GM23338 (cell line): ENCODE measurements at regions not wholly inside any gene's neighbourhood (a gene's known extent, or its start where the extent isn't known, plus 50 kb on each side); places are given as distances from the start of the nearest gene placed in this dataset.

ENCODE experiments used
- CREB1 ChIP-seq: fragments of 250-450 bp; sonication (Bioruptor Pico); IDR thresholded peaks from 2 replicates; pipeline ENCODE4 v1.5.0; 2020; ENCODE audit warnings: low read depth, mild to moderate bottlenecking, moderate library complexity
- EZH2 ChIP-seq: fragments of 200-600 bp; sonication (generic); IDR thresholded peaks from one replicate; pipeline ENCODE4 v1.8.0; 2017; ENCODE audit warnings: antibody characterized with exemption, mild to moderate bottlenecking, low read depth; ENCODE audit not compliant: unreplicated experiment
- EZH2phosphoT487 ChIP-seq: fragments of 200-600 bp; sonication (generic); IDR thresholded peaks from one replicate; pipeline ENCODE4 v1.8.1; 2018; ENCODE audit warnings: antibody characterized with exemption; ENCODE audit not compliant: unreplicated experiment
- JUNB ChIP-seq: IDR thresholded peaks from one replicate; pipeline ENCODE4 v1.6.1; 2016; ENCODE audit warnings: antibody characterized with exemption; ENCODE audit not compliant: unreplicated experiment
- NANOG ChIP-seq: IDR thresholded peaks from 2 replicates; pipeline ENCODE4 v1.6.1; 2016; ENCODE audit warnings: antibody characterized with exemption, borderline replicate concordance
- POLR2AphosphoS5 ChIP-seq: IDR thresholded peaks from 2 replicates; pipeline ENCODE4 v1.6.1; 2016; ENCODE audit warnings: antibody characterized with exemption, low read depth
- STAT1 ChIP-seq: IDR thresholded peaks from one replicate; pipeline ENCODE4 v1.6.1; 2016; ENCODE audit warnings: antibody characterized with exemption; ENCODE audit not compliant: unreplicated experiment
- ZNF114 ChIP-seq: fragments of 250-450 bp; sonication (Bioruptor Pico); IDR thresholded peaks from 2 replicates; pipeline ENCODE4 v1.5.0; 2020; ENCODE audit warnings: mild to moderate bottlenecking, moderate library complexity
- ZNF331 ChIP-seq: fragments of 250-450 bp; sonication (Bioruptor Pico); IDR thresholded peaks from 2 replicates; pipeline ENCODE4 v1.5.0; 2020; ENCODE audit warnings: low read depth, mild to moderate bottlenecking, moderate library complexity
- TF ChIP-seq, protein P1 (sequence below): IDR thresholded peaks from 2 replicates; pipeline ENCODE4 v1.6.1; 2016; ENCODE audit warnings: antibody characterized with exemption
- TF ChIP-seq, protein P2 (sequence below), 2 experiments: fragments of 200-600 bp in 1 of 2; sonication (generic) in 1 of 2; conservative IDR thresholded peaks; 2 replicates each; pipeline versions ENCODE4 v1.5.1 to v1.6.1; 2016 to 2017; ENCODE audit warnings: antibody characterized with exemption in 2 of 2, low read depth in 2 of 2, mild to moderate bottlenecking in 2 of 2, moderate library complexity in 1 of 2
- TF ChIP-seq, protein P3 (sequence below): IDR thresholded peaks from one replicate; pipeline ENCODE4 v1.6.1; 2018; ENCODE audit warnings: antibody characterized with exemption; ENCODE audit not compliant: unreplicated experiment
- TF ChIP-seq, protein P4 (sequence below): fragments of 250-450 bp; sonication (Bioruptor Pico); IDR thresholded peaks from 2 replicates; pipeline ENCODE4 v1.5.0; 2020; ENCODE audit warnings: mild to moderate bottlenecking, moderate library complexity

DNA sequence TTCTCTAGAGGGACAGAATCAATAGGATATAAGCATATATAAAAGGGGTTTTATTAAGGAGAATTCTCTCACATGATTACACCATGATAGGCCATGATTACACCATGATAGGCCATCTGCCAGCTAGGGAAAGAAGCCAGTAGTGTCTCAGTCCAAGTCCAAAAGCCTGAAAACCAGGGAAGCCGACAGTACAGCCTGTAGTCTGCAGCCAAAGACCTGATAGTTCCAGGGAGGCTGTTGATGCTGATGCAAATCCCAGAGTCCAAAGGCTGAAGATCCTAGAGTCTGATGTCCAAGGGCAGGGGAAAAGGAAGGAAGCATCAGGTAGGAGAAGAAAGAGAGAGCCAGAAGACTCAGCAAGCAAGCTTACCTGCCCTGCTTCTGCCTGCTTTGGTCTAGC lies 411.3 kb upstream of the EMCN start:
- TF ChIP-seq EZH2 (no peak), POLR2AphosphoS5 (no peak), EZH2phosphoT487 (no peak), ZNF331 (CRISPR knock-in tag) (no peak), NANOG (no peak), CREB1 (CRISPR knock-in tag) (no peak), JUNB (no peak), STAT1 (no peak), ZNF114 (CRISPR knock-in tag) (no peak)
- TF ChIP-seq, protein P1, sequence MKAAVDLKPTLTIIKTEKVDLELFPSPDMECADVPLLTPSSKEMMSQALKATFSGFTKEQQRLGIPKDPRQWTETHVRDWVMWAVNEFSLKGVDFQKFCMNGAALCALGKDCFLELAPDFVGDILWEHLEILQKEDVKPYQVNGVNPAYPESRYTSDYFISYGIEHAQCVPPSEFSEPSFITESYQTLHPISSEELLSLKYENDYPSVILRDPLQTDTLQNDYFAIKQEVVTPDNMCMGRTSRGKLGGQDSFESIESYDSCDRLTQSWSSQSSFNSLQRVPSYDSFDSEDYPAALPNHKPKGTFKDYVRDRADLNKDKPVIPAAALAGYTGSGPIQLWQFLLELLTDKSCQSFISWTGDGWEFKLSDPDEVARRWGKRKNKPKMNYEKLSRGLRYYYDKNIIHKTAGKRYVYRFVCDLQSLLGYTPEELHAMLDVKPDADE, result no peak
- TF ChIP-seq, protein P2, sequence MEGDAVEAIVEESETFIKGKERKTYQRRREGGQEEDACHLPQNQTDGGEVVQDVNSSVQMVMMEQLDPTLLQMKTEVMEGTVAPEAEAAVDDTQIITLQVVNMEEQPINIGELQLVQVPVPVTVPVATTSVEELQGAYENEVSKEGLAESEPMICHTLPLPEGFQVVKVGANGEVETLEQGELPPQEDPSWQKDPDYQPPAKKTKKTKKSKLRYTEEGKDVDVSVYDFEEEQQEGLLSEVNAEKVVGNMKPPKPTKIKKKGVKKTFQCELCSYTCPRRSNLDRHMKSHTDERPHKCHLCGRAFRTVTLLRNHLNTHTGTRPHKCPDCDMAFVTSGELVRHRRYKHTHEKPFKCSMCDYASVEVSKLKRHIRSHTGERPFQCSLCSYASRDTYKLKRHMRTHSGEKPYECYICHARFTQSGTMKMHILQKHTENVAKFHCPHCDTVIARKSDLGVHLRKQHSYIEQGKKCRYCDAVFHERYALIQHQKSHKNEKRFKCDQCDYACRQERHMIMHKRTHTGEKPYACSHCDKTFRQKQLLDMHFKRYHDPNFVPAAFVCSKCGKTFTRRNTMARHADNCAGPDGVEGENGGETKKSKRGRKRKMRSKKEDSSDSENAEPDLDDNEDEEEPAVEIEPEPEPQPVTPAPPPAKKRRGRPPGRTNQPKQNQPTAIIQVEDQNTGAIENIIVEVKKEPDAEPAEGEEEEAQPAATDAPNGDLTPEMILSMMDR (conservative IDR thresholded peaks at IDR 0.05; ENCODE audit: low read depth in 2 of 2), result no peak
- TF ChIP-seq, protein P3, sequence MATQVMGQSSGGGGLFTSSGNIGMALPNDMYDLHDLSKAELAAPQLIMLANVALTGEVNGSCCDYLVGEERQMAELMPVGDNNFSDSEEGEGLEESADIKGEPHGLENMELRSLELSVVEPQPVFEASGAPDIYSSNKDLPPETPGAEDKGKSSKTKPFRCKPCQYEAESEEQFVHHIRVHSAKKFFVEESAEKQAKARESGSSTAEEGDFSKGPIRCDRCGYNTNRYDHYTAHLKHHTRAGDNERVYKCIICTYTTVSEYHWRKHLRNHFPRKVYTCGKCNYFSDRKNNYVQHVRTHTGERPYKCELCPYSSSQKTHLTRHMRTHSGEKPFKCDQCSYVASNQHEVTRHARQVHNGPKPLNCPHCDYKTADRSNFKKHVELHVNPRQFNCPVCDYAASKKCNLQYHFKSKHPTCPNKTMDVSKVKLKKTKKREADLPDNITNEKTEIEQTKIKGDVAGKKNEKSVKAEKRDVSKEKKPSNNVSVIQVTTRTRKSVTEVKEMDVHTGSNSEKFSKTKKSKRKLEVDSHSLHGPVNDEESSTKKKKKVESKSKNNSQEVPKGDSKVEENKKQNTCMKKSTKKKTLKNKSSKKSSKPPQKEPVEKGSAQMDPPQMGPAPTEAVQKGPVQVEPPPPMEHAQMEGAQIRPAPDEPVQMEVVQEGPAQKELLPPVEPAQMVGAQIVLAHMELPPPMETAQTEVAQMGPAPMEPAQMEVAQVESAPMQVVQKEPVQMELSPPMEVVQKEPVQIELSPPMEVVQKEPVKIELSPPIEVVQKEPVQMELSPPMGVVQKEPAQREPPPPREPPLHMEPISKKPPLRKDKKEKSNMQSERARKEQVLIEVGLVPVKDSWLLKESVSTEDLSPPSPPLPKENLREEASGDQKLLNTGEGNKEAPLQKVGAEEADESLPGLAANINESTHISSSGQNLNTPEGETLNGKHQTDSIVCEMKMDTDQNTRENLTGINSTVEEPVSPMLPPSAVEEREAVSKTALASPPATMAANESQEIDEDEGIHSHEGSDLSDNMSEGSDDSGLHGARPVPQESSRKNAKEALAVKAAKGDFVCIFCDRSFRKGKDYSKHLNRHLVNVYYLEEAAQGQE, result no peak
- TF ChIP-seq, protein P4, sequence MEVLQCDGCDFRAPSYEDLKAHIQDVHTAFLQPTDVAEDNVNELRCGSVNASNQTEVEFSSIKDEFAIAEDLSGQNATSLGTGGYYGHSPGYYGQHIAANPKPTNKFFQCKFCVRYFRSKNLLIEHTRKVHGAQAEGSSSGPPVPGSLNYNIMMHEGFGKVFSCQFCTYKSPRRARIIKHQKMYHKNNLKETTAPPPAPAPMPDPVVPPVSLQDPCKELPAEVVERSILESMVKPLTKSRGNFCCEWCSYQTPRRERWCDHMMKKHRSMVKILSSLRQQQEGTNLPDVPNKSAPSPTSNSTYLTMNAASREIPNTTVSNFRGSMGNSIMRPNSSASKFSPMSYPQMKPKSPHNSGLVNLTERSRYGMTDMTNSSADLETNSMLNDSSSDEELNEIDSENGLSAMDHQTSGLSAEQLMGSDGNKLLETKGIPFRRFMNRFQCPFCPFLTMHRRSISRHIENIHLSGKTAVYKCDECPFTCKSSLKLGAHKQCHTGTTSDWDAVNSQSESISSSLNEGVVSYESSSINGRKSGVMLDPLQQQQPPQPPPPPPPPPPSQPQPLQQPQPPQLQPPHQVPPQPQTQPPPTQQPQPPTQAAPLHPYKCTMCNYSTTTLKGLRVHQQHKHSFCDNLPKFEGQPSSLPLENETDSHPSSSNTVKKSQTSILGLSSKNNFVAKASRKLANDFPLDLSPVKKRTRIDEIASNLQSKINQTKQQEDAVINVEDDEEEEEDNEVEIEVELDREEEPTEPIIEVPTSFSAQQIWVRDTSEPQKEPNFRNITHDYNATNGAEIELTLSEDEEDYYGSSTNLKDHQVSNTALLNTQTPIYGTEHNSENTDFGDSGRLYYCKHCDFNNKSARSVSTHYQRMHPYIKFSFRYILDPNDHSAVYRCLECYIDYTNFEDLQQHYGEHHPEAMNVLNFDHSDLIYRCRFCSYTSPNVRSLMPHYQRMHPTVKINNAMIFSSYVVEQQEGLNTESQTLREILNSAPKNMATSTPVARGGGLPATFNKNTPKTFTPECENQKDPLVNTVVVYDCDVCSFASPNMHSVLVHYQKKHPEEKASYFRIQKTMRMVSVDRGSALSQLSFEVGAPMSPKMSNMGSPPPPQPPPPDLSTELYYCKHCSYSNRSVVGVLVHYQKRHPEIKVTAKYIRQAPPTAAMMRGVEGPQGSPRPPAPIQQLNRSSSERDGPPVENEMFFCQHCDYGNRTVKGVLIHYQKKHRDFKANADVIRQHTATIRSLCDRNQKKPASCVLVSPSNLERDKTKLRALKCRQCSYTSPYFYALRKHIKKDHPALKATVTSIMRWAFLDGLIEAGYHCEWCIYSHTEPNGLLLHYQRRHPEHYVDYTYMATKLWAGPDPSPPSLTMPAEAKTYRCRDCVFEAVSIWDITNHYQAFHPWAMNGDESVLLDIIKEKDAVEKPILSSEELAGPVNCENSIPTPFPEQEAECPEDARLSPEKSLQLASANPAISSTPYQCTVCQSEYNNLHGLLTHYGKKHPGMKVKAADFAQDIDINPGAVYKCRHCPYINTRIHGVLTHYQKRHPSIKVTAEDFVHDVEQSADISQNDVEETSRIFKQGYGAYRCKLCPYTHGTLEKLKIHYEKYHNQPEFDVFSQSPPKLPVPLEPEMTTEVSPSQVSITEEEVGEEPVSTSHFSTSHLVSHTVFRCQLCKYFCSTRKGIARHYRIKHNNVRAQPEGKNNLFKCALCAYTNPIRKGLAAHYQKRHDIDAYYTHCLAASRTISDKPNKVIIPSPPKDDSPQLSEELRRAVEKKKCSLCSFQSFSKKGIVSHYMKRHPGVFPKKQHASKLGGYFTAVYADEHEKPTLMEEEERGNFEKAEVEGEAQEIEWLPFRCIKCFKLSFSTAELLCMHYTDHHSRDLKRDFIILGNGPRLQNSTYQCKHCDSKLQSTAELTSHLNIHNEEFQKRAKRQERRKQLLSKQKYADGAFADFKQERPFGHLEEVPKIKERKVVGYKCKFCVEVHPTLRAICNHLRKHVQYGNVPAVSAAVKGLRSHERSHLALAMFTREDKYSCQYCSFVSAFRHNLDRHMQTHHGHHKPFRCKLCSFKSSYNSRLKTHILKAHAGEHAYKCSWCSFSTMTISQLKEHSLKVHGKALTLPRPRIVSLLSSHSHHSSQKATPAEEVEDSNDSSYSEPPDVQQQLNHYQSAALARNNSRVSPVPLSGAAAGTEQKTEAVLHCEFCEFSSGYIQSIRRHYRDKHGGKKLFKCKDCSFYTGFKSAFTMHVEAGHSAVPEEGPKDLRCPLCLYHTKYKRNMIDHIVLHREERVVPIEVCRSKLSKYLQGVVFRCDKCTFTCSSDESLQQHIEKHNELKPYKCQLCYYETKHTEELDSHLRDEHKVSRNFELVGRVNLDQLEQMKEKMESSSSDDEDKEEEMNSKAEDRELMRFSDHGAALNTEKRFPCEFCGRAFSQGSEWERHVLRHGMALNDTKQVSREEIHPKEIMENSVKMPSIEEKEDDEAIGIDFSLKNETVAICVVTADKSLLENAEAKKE (CRISPR knock-in tag), result no peak
